DND-41 (cell line): ENCODE measurements at regions not wholly inside any gene's neighbourhood (a gene's known extent, or its start where the extent isn't known, plus 50 kb on each side); places are given as distances from the start of the nearest gene placed in this dataset.

Experiments
- ATAC-seq: fragments of 200-7000 bp; cut with Tn5 transposase; 3 replicates; pipeline ENCODE4 v1.9.1; 2021; ENCODE audit warnings: low read depth; ENCODE audit not compliant: insufficient read depth
- DNase-seq: peaks from one replicate; pipeline ENCODE4 v3.0.0-alpha.2; 2020
- H2AFZ ChIP-seq: 2 replicates; pipeline ENCODE4 v1.6.0; 2012; ENCODE audit warnings: low read depth, low read length
- H3K27ac ChIP-seq: 2 replicates; pipeline ENCODE4 v1.5.1; 2012; ENCODE audit warnings: low read length, inconsistent platforms
- H3K27me3 ChIP-seq: fragments of 200-600 bp; sonication (generic); 2 replicates; pipeline ENCODE4 v1.6.0; 2012; ENCODE audit warnings: low read length, mild to moderate bottlenecking, inconsistent platforms; ENCODE audit not compliant: insufficient read depth, poor library complexity
- H3K36me3 ChIP-seq: 2 replicates; pipeline ENCODE4 v1.5.1; 2012; ENCODE audit warnings: low read length, inconsistent platforms; ENCODE audit not compliant: insufficient read depth
- H3K4me1 ChIP-seq: 2 replicates; pipeline ENCODE4 v1.5.1; 2012; ENCODE audit warnings: mild to moderate bottlenecking, low read length; ENCODE audit not compliant: insufficient read depth
- H3K4me2 ChIP-seq: 2 replicates; pipeline ENCODE4 v1.6.0; 2012; ENCODE audit warnings: mild to moderate bottlenecking, moderate library complexity, low read length, inconsistent platforms; ENCODE audit not compliant: insufficient read depth
- H3K4me3 ChIP-seq, 2 experiments: fragments of 200-600 bp in 1 of 2; shearing (Covaris generic) in 1 of 2; 2 replicates each; pipeline ENCODE4 v1.5.1; 2012 to 2016; ENCODE audit warnings: inconsistent platforms in 2 of 2, low read length in 2 of 2, mild to moderate bottlenecking in 2 of 2, low read depth in 1 of 2, moderate library complexity in 1 of 2
- H3K79me2 ChIP-seq: 2 replicates; pipeline ENCODE4 v1.6.0; 2012; ENCODE audit warnings: low read length, inconsistent platforms; ENCODE audit not compliant: insufficient read depth
- H3K9ac ChIP-seq: 2 replicates; pipeline ENCODE4 v1.6.0; 2012; ENCODE audit warnings: low read depth, mild to moderate bottlenecking, inconsistent platforms, low read length, moderate library complexity
- H3K9me3 ChIP-seq: 2 replicates; pipeline ENCODE4 v1.5.1; 2012; ENCODE audit warnings: low read length, moderate library complexity, mild to moderate bottlenecking, inconsistent platforms; ENCODE audit not compliant: insufficient read depth, severe bottlenecking
- H4K20me1 ChIP-seq: 2 replicates; pipeline ENCODE4 v1.6.0; 2012; ENCODE audit warnings: low read length; ENCODE audit not compliant: insufficient read depth
- EZH2 ChIP-seq: IDR thresholded peaks from 3 replicates; pipeline ENCODE4 v1.6.1; 2012; ENCODE audit warnings: borderline replicate concordance, low read depth, mild to moderate bottlenecking, moderate library complexity, low read length, inconsistent platforms; ENCODE audit not compliant: severe bottlenecking
- TF ChIP-seq, protein P1 (sequence below): IDR thresholded peaks from 2 replicates; pipeline ENCODE4 v1.5.1; 2012; ENCODE audit warnings: borderline replicate concordance, low read length, moderate library complexity, mild to moderate bottlenecking; ENCODE audit not compliant: poor library complexity, severe bottlenecking; ENCODE audit errors: extremely low read depth

DNA sequence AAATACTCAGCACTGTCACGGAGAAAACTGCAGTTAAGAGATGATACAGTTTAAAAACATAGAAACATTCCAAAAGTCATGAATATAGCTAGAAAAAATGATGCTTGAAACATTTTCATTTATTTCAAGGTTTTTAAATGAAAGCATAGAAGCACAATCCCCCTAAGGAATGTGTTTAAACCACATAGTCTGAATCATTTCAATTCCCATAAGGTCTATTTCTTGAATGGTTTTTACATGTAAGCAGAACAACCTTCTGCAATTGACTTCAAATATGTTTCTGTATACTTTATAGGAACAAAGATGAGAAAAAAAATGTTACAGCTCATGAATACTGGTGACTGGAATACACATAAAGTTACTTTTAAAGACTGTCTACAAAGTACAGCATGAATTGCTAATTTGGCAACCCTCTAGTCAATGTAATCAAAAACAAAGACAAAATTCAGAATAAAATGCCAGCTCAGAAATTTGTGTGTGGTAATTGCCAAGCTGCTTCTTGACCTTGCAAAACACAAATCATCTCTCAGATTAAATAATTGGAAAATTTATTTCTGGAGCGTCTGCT is 886.4 kb upstream of the ADGRL3 start:
- Histone ChIP-seq H3K4me1 (no peaks in the 10 kb centered on the region), H2AFZ (no peak overlapping the region), H3K27ac (no peak overlapping the region), H4K20me1 (no peaks in the 10 kb centered on the region), H3K4me3 (no peak overlapping the region), H3K4me2 (no peak overlapping the region), H3K9me3 (no peaks in the 10 kb centered on the region), H3K36me3 (no peaks in the 10 kb centered on the region), H3K27me3 (no peaks in the 10 kb centered on the region), H3K79me2 (no peaks in the 10 kb centered on the region), H3K9ac (no peak overlapping the region)
- ATAC-seq (no peak), DNase-seq (no peak)
- TF ChIP-seq, protein P1, sequence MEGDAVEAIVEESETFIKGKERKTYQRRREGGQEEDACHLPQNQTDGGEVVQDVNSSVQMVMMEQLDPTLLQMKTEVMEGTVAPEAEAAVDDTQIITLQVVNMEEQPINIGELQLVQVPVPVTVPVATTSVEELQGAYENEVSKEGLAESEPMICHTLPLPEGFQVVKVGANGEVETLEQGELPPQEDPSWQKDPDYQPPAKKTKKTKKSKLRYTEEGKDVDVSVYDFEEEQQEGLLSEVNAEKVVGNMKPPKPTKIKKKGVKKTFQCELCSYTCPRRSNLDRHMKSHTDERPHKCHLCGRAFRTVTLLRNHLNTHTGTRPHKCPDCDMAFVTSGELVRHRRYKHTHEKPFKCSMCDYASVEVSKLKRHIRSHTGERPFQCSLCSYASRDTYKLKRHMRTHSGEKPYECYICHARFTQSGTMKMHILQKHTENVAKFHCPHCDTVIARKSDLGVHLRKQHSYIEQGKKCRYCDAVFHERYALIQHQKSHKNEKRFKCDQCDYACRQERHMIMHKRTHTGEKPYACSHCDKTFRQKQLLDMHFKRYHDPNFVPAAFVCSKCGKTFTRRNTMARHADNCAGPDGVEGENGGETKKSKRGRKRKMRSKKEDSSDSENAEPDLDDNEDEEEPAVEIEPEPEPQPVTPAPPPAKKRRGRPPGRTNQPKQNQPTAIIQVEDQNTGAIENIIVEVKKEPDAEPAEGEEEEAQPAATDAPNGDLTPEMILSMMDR = no peak
- no peak for TF ChIP-seq EZH2

DNA sequence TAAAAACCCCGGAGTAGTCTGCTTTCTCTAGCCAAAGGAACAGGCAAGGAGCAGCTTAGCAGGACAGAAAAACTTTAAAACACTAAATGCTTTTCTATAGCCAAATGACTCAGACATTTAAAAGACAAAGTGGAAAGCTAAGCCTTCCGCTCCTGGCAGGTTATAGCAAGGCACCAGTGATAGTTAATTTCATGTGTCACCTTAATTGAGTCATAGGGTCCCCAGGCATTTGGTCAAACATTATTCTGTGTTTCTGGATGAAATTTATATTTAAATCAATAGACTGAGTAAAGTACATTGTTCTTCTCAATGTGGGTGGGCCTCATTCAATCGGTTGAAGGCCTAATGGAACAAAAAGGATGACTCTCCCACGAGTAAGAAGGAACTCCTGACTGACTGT is 885.7 kb upstream of the ADGRL3 start:
- Histone ChIP-seq H3K27me3 (no peaks in the 10 kb centered on the region), H3K4me2 (no peak overlapping the region), H4K20me1 (no peaks in the 10 kb centered on the region), H3K36me3 (no peaks in the 10 kb centered on the region), H2AFZ (no peak overlapping the region), H3K4me3 (no peak overlapping the region), H3K9ac (no peak overlapping the region), H3K4me1 (no peaks in the 10 kb centered on the region), H3K79me2 (no peaks in the 10 kb centered on the region), H3K27ac (no peak overlapping the region), H3K9me3 (no peaks in the 10 kb centered on the region)
- no peak for DNase-seq
- TF ChIP-seq EZH2 = no peak
- TF ChIP-seq, protein P1 = no peak
- no peak for ATAC-seq

DNA sequence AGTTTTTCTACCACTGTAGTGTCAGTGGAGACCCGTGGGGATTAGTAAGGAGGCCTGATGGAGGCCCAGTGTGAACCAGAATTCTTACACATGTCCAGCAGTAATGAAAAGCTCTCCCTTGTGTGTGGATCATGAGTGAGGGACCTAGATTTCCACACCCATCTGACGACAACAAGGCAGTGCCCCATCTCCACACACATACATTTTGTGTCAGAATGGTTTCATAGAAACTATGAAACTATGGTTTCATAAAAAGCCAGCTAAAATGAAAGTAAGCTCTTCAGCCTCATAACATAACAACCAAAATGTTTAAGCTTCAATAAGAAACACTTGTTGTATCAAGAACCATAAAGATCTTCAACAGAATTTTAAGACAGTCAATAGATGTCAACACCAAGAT is 884.5 kb upstream of the ADGRL3 start:
- Histone ChIP-seq H3K79me2 (no peaks in the 10 kb centered on the region), H3K27ac (no peak overlapping the region), H2AFZ (no peak overlapping the region), H3K4me3 (no peak overlapping the region), H3K36me3 (no peaks in the 10 kb centered on the region), H3K4me1 (no peaks in the 10 kb centered on the region), H4K20me1 (no peaks in the 10 kb centered on the region), H3K27me3 (no peaks in the 10 kb centered on the region), H3K9me3 (no peaks in the 10 kb centered on the region), H3K4me2 (no peak overlapping the region), H3K9ac (no peak overlapping the region)
- no peak for ATAC-seq
- TF ChIP-seq EZH2 = no peak
- TF ChIP-seq, protein P1 = no peak
- no peak for DNase-seq

DNA sequence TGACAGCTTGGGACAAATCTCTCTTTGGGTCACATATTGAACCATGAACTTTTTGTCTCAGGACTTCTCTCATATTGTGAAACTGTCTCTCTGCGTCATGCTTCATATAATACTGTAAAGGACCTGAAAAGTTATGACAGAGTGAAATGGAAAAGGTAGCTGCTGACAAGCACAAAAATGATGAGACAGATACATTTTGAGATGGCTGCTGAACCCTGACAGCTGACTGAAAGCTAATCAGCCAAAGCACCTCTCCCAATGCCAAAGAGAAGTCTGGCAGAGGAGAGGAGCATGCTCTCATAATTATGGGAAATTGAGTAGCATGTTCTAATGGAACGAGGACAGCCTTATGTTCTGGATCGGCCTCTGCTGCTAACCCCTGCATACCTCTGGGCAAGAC is 873.4 kb upstream of the ADGRL3 start:
- H3K4me1 ChIP-seq = no peaks in the 10 kb centered on the region
- no peaks in the 10 kb centered on the region for H3K36me3 ChIP-seq
- H3K27me3 ChIP-seq = no peaks in the 10 kb centered on the region
- no peak overlapping the region for H3K4me2 ChIP-seq
- no peak for ATAC-seq
- no peak for DNase-seq
- H3K9me3 ChIP-seq = no peaks in the 10 kb centered on the region
- no peak overlapping the region for H3K9ac ChIP-seq
- H3K4me3 ChIP-seq = no peak overlapping the region
- H2AFZ ChIP-seq = no peak overlapping the region
- no peaks in the 10 kb centered on the region for H4K20me1 ChIP-seq
- TF ChIP-seq, protein P1 = no peak
- no peak for TF ChIP-seq EZH2
- no peak overlapping the region for H3K27ac ChIP-seq
- no peaks in the 10 kb centered on the region for H3K79me2 ChIP-seq
